ENCODE measurements at regions not wholly inside any gene's neighbourhood (a gene's known extent, or its start where the extent isn't known, plus 50 kb on each side); places are given as distances from the start of the nearest gene placed in this dataset.

GRCh38 chr14:98647754-98648153 is 624.2 kb downstream of the BCL11B start:
- DNase-seq: no peak
- no peak overlapping the region for H3K4me3 ChIP-seq (ENCODE audit: low read depth, low read length)
- no peak overlapping the region for H3K27ac ChIP-seq
- peaks cover 47% of the 10 kb centered on the region for H3K27me3 ChIP-seq (ENCODE audit: insufficient read depth, low read depth, severe bottlenecking)
- no peak for TF ChIP-seq CTCF (IDR thresholded peaks at IDR 0.05; ENCODE audit: low read depth, low read length)
- no peaks in the 10 kb centered on the region for H3K36me3 ChIP-seq
- no peaks in the 10 kb centered on the region for H3K9me3 ChIP-seq (ENCODE audit: severe bottlenecking)

GRCh38 chr14:98651037-98651436 is 621.0 kb downstream of the BCL11B start:
- H3K4me3 ChIP-seq (ENCODE audit: low read depth, low read length): no peak overlapping the region
- H3K27me3 ChIP-seq (ENCODE audit: insufficient read depth, low read depth, severe bottlenecking): peaks cover 48% of the 10 kb centered on the region
- no peak for DNase-seq
- no peak for TF ChIP-seq CTCF (IDR thresholded peaks at IDR 0.05; ENCODE audit: low read depth, low read length)
- H3K9me3 ChIP-seq (ENCODE audit: severe bottlenecking): no peaks in the 10 kb centered on the region
- no peak overlapping the region for H3K27ac ChIP-seq
- no peaks in the 10 kb centered on the region for H3K36me3 ChIP-seq

GRCh38 chr14:98665007-98665406 is 607.0 kb downstream of the BCL11B start:
- no peaks in the 10 kb centered on the region for H3K36me3 ChIP-seq
- no peak for DNase-seq
- H3K4me3 ChIP-seq (ENCODE audit: low read depth, low read length): no peak overlapping the region
- no peaks in the 10 kb centered on the region for H3K9me3 ChIP-seq (ENCODE audit: severe bottlenecking)
- H3K27me3 ChIP-seq (ENCODE audit: insufficient read depth, low read depth, severe bottlenecking): peaks cover 35% of the 10 kb centered on the region
- no peak for TF ChIP-seq CTCF (IDR thresholded peaks at IDR 0.05; ENCODE audit: low read depth, low read length)
- H3K27ac ChIP-seq: no peak overlapping the region

GRCh38 chr14:98666545-98666944 is 605.5 kb downstream of the BCL11B start:
- Histone ChIP-seq H3K9me3 (ENCODE audit: severe bottlenecking) (no peaks in the 10 kb centered on the region), H3K4me3 (ENCODE audit: low read depth, low read length) (no peak overlapping the region), H3K36me3 (no peaks in the 10 kb centered on the region), H3K27ac (no peak overlapping the region), H3K27me3 (ENCODE audit: insufficient read depth, low read depth, severe bottlenecking) (peaks cover 37% of the 10 kb centered on the region)
- no peak for TF ChIP-seq CTCF (IDR thresholded peaks at IDR 0.05; ENCODE audit: low read depth, low read length)
- no peak for DNase-seq

- TF ChIP-seq CTCF (IDR thresholded peaks at IDR 0.05; ENCODE audit: low read depth, low read length): no peak
- no peaks in the 10 kb centered on the region for H3K36me3 ChIP-seq
- H3K4me3 ChIP-seq (ENCODE audit: low read depth, low read length): no peak overlapping the region
- H3K27me3 ChIP-seq (ENCODE audit: insufficient read depth, low read depth, severe bottlenecking): peaks cover 58% of the 10 kb centered on the region
- no peaks in the 10 kb centered on the region for H3K9me3 ChIP-seq (ENCODE audit: severe bottlenecking)
- no peak for DNase-seq
- H3K27ac ChIP-seq: no peak overlapping the region
These were observed 590.0 kb downstream of the BCL11B start for GRCh38 chr14:98682033-98682432.

- H3K36me3 ChIP-seq: no peaks in the 10 kb centered on the region
- H3K9me3 ChIP-seq (ENCODE audit: severe bottlenecking): no peaks in the 10 kb centered on the region
- H3K27me3 ChIP-seq (ENCODE audit: insufficient read depth, low read depth, severe bottlenecking): peaks cover 65% of the 10 kb centered on the region
- no peak for DNase-seq
- TF ChIP-seq CTCF (IDR thresholded peaks at IDR 0.05; ENCODE audit: low read depth, low read length): no peak
- no peak overlapping the region for H3K27ac ChIP-seq
- H3K4me3 ChIP-seq (ENCODE audit: low read depth, low read length): no peak overlapping the region
These were observed 589.3 kb downstream of the BCL11B start for GRCh38 chr14:98682726-98683125.
